Dermis blood vessel endothelial cell (primary cell): ENCODE measurements at regions not wholly inside any gene's neighbourhood (a gene's known extent, or its start where the extent isn't known, plus 50 kb on each side); places are given as distances from the start of the nearest gene placed in this dataset.

Experiments
- DNase-seq: peaks from one replicate; pipeline ENCODE4 v3.0.0; 2010

- no peak for DNase-seq
Observed at GRCh38 chr4:178632415-178632814, 1190.2 kb upstream of the AGA start.

- no peak for DNase-seq
Observed at GRCh38 chr4:178633263-178633662, 1191.0 kb upstream of the AGA start.

- no peak for DNase-seq
Observed at GRCh38 chr4:178664621-178665020, 1222.4 kb upstream of the AGA start.

DNA sequence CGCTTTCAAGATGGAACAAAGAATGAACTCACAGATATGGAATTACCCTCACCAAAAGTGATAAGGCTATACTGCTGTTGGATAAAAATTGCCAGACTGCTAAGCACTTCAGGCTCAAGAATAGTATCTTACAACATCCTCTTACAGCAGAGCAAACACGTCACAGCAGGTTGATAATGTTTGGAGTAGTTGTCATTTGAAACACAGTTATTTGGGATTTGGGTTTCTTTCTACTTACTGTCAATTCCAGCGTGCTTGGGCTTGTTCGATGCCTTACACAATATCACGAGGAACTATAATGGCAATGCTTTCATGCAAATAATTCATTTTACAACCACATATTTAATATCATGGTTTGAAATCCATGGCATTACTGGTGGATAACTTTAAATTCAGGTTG, 1223.7 kb upstream of the AGA start:
- no peak for DNase-seq

- no peak for DNase-seq
Observed at GRCh38 chr4:178671766-178672165, 1229.5 kb upstream of the AGA start.

DNA sequence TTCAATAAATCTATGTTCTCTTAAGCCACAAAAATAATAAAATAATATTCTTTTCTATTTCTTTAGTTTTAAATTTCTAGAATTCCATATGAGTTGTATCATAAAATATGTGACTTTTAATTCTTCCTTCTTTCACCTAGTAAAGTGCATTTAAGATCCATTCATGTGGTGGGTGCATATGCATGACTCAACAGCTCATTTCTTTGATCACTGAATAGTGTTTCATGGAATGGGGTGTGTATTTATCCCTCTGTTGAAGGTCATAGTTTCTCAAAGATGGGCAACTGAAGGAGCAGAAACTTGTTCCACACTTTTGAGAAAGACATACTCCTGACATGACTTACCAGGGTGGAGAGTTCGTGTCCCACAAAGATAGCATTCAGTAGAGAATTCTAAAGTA, 1230.3 kb upstream of the AGA start:
- no peak for DNase-seq

- no peak for DNase-seq
Observed at GRCh38 chr4:178681871-178682270, 1239.6 kb upstream of the AGA start.

GRCh38 chr4:178689926-178690325, 1247.7 kb upstream of the AGA start:
- no peak for DNase-seq

DNA sequence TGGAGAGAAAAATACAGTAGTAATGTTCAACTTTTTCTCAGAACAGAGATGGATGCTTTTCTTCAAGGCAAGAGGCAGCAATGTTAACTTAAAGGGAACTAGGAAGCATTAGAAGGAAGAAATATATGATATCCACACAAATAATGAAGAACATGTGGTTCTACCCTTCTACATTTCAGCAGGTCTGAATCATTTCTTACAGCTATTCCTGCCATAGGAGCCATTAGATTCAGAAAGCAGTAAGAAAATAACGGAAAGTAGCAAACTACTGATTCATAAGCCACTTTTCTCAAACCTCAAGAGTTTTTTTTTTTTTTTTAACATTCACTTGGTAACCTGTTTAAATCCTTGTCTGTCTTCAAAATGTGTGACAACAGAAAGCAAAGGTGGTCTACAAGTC, 1251.6 kb upstream of the AGA start:
- no peak for DNase-seq

DNA sequence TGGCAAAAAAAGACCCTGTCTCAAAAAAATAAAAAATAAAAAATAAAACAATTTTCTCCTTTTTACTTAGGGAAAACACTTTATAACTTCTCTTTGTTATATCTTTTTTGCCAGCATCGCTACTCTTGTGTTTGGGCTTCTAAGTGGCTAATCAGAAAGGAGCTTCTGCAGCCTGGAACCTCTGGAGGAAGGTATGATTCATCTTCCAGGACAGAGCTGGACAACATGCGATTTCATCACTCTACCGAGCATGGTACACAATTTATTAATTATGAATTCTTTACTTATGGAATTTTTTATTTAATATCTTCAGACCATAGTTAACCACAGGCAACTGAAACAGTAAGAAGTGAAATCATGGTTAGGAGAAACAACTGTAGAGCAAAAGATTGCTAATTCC, 1254.3 kb upstream of the AGA start:
- DNase-seq: no peak

DNA sequence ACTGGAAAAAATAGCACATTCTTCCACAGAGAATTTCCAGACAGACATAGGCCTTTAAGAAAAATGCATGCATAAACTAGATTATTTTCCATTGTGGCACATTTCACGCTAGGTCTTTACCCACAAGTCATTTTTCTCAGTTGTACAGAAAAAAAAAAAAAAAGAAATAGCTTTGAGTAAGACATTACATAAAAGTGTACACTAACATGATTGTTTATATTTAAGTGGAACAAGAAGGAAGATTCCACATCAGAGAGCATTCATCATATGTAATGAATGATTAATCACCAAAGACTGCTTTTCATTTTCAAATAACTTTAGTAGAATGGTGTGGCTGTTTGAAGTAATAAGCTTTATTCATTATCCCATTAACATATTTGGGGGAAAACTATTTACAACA, 1270.2 kb upstream of the AGA start:
- no peak for DNase-seq

GRCh38 chr4:178738026-178738425, 1295.8 kb upstream of the AGA start:
- no peak for DNase-seq

DNA sequence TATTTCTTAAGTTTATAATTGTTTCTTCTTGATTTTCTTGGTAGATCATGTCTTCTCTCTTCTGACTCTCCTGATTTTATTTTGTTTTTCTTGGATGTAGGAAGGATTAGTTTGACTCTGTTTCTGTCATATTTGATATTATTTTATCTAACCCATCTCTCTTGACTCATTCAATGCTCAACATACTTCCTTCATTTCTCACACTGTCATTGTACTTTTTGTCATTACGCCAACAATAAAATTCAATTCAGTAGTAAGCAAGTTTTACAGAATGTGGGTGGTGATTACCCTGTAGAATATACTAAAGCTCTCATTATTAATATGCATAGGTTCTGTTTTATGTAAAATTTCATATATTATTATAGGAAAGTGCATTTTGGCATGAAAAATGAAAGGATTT, 1303.0 kb upstream of the AGA start:
- DNase-seq: no peak

DNA sequence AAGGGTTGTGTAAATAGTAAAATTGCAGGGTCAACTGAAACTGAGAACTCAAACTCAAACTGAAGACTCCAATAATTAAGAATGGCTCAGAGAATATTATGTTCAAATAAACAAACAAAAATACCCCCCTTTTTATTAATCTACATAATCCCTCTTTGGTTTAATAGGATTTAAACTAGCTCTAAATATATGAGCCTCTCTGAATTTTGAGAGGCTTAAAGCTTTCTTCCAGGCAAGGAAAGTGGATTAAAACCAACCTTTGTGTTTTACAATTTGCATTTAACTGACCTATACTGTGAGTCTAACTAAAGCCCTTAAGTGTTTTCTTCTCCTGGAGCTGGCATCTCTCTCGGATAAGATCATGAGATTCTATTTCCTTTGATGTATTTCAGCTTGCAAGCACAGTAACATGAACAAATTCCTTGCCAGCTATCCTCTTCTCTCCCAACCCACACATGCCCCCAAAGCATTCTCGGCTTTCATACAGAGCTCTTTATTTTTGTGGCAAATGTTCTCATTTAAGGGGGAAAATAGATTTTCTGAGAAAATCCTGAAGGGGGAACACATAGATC, 1310.8 kb upstream of the AGA start:
- DNase-seq: no peak

GRCh38 chr4:178778496-178778895, 1336.3 kb upstream of the AGA start:
- DNase-seq: no peak

GRCh38 chr4:178781779-178782178, 1339.5 kb upstream of the AGA start:
- no peak for DNase-seq

DNA sequence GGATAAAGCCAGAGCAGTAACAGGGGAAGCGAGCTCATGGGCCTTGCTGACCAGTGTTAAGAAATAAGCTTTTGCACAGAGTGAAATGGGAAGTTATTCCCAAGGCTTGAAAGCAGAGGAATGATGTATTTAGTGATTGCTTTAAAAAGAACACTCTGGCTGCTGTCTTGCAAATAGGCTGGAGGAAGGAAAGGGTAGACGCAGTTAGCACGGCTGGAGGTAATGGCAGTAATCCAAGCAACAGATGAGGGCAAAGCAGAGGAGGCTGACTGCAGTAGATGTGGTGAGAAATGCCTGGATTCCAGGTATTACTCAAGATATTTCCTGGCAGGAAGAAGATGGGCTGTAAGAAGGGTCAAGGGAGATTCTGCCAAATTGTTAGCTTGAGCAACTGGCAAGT, 1342.3 kb upstream of the AGA start:
- DNase-seq: no peak

- no peak for DNase-seq
Observed at GRCh38 chr4:178789279-178789678, 1347.0 kb upstream of the AGA start.

- DNase-seq: no peak
Observed at GRCh38 chr4:178799204-178799603, 1357.0 kb upstream of the AGA start.

DNA sequence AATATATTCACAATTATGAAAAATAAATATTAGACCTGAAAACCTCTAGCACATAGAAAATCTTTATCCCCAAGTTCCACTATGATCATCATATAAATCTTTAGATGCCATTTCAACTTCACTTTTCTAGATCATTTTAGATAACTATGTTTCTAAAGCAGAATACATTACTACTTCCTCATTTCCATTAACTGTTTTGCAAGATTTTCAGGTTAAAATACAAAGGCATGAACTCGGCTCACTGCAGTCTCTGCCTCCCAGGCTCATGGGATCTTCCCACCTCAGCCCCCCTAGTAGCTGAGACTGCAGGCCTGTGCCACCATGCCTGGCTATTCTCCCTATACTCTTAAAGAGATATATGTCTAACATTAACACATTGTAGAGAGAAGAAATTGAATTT, 1365.9 kb upstream of the AGA start:
- DNase-seq: no peak

DNA sequence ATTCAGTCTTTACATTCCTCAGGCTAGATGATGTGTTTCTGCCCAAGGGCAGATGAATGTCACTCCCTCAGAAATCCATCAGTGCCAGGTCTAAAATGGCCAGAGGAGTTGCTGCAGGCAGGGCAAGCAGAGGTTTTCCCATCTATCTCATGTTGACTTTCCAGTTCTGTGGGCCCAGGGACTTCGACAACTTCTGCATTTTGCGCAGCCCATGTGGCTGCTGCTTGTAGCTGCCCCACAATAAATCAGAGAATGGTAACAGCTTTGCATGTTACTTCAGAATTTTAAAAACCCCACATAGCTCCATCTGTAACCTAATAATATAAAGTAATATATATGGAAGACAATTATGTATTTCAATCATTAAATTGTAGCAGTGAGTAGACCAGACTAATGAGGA, 1367.7 kb upstream of the AGA start:
- no peak for DNase-seq

DNA sequence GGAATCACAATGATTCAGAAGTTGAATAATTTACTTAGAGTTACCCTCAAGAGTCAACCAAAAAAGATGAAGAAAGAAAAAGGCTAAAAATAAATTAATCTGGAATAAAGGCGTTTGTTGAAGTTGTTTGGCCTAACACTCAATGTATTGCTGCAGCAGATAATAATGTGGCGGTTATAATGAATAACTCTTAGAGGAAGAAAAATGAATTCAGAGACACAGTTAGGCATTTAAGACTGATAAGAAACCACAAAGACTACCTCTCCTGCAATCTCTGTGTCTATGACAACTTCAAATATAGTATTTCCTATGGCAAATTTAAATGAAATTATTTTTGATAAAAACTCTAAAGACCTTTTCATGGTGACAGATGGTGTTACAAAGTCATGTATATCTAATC, 1369.1 kb upstream of the AGA start:
- no peak for DNase-seq

GRCh38 chr4:178812866-178813265, 1370.6 kb upstream of the AGA start:
- DNase-seq: no peak

GRCh38 chr4:178814908-178815307, 1372.7 kb upstream of the AGA start:
- DNase-seq: no peak

GRCh38 chr4:178823673-178824295, 1381.5 kb upstream of the AGA start:
- DNase-seq: no peak
